H1 (cell line): ENCODE measurements at regions not wholly inside any gene's neighbourhood (a gene's known extent, or its start where the extent isn't known, plus 50 kb on each side); places are given as distances from the start of the nearest gene placed in this dataset.

Source experiments
- TF ChIP-seq, protein P1 (sequence below): IDR thresholded peaks from 2 replicates; pipeline ENCODE4 v1.6.1; 2012; ENCODE audit warnings: inconsistent platforms

DNA sequence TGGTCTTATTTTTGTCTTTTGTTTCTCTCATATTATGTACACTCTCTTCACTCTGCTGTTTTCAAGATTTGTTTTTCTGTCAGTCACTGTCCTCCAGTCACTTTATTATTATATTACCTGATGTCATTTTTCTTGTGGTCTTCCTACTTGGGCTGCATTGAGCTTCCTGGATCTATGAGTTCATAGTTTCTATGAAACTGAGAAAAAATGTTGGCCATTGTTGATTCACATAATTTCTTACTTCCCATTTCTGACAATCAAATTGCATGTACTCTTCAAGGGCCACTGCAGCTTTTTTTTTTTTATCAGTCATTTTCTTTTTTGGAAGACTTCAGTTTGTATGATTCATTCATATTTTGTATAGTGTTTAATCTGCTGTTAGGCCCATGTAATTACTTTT lies 1180.6 kb upstream of the GBE1 start (continued):
- TF ChIP-seq, protein P1, sequence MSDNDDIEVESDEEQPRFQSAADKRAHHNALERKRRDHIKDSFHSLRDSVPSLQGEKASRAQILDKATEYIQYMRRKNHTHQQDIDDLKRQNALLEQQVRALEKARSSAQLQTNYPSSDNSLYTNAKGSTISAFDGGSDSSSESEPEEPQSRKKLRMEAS: no peak
